ENCODE measurements at regions not wholly inside any gene's neighbourhood (a gene's known extent, or its start where the extent isn't known, plus 50 kb on each side); places are given as distances from the start of the nearest gene placed in this dataset.

- no peak for DNase-seq (ENCODE audit: low spot score)
These were observed 64.6 kb upstream of the PIM1 start for GRCh38 chr6:37105148-37106050.

DNA sequence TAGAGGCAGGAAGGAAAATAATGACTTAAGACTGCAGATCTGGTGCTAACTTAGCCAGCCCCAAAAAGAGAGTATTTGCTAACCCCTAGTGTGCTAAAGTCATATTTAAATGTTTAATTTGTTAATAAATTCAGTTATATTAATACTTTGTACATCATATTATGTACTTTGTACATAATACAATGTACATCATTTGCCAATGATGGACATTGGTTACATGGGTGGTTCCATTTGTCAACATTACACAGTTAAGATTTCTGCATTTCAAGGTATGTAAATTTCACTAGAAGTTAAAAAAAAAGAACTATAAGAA is 63.9 kb upstream of the PIM1 start:
- no peak for DNase-seq (ENCODE audit: low spot score)

DNA sequence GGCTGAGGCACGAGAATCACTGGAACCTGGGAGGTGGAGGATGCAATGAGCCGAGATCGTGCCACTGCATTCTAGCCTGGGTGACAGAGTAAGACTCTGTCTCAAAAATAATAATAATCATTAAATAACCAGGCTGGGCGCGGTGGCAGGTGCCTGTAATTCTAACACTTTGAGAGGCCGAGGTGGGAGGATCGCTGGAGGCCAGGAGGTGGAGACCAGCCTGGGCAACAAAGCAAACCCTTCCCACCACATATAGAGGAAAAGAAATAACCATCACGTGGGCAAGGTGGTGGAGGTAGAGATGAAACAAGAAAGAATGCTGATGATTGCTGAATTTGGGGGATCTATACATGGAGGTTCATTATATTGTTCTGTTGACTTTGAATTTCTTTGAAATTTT is 63.4 kb upstream of the PIM1 start:
- DNase-seq (ENCODE audit: low spot score): no peak

DNA sequence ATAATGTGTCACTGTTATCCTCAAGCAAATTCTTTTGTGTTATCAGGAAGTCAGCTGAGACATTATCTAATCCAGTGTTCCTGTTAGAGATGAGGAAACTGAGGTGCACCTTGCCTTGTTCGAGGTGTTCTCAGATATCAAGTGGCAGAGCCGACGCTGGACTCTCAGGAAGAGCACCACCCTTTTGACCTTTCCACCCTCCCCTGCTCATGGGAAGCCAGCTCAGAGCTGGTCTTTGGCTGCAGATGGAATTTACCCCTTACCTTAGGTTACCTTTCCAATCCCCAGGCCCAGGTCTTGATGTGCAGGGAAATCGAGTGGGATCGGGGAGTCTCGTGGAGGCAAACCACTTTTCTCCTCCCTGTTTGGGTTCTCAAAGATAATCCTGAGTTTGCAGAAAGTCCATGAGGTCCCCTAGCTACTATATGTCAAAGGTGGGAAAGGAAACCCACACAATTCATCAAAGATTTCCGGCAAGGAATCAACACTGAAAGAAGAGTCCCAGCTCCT is 62.9 kb upstream of the PIM1 start:
- no peak for DNase-seq (ENCODE audit: low spot score)

GRCh38 chr6:37109714-37110499 is 60.0 kb upstream of the PIM1 start:
- no peak for DNase-seq (ENCODE audit: low spot score)

DNA sequence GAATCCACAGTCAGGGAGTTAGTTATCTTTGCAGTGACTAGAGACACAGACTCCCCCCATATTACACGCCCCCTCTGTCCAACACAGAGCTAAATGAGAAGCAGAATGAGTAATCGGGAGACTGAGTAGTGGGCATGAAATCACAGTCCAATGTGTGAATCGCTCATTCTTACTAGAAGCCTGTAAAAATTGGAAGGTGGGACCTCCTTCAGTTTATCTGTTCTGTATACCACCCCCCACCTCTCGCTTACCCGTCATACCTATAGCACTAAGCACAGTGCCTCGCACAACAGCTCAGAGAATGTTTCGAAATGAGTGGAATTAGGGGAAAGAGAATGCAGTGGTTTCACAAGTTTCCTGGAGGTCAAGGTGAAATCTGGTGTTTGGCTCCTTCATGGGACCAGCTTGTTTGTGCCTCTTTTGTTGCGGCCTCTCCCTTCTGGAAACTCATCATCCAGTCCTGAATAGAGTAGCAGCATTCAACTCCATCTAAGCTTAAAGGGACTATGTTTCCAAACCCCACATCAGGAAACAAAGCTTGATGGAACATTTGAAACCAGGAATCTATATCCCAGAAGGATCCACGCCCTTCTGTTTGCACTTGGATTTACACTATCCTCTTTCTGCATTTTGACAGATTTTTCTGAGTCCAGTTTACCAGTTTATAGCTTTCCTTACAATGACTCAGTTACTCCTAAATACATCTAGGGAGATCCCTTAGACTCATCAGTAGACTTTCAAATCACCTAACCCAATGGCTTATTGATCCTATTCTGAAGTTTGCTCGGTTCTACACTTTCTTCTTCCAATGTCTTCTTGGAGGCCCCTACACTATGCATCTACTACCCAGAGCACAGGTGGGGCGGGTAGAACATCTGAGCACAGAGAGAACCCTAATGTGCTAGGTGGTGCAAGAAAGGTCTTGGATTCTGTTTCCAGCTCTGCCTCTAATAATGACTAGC is 59.2 kb upstream of the PIM1 start:
- no peak for DNase-seq (ENCODE audit: low spot score)

GRCh38 chr6:37113976-37114375 is 56.0 kb upstream of the PIM1 start:
- DNase-seq (ENCODE audit: low spot score): no peak

- no peak for DNase-seq (ENCODE audit: low spot score)
These were observed 55.3 kb upstream of the PIM1 start for GRCh38 chr6:37114612-37115011.

- DNase-seq (ENCODE audit: low spot score): no peak
These were observed 54.6 kb upstream of the PIM1 start for GRCh38 chr6:37115236-37115895.

DNA sequence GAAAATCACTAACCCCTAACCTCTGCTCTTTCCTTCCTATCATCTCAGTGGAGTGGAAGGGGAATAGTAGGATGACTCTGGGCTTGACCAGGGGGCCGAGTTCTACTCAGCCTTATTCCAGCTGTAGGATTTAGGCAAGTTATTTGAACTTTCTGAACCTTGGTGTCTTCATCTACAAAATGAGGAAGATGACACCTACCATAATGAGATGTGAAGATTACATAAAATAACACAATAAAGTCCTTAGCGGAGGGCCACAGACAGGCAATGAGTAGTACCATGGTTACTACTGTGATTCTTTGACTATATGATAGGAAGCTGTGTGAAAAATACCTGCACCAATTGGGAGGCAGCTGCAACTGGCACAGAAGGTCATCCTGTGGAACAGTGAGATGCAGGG is 53.6 kb upstream of the PIM1 start:
- no peak for DNase-seq (ENCODE audit: low spot score)

DNA sequence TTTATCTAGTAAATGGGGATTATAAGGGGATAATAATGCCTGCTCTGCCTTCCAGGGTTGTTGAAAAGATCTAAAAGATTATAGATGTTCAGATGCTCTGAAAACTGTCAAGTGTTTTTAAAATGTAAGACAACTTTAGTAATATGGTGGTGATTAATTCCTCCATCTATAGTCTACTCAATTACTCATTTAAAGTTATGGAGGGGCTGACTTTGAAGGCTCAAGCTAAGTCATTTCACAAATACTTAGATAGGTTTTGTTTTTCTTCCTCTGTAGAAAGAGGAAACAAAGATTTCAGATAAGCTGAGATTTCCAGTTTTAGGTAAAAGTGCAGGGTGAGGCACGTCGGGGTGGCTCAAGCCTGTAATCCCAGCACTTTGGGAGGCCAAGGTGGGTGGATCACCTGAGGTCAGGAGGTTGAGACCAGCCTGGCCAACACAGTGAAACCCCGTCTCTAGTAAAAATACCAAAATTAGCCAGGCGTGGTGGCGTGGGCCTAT is 50.5 kb upstream of the PIM1 start:
- DNase-seq (ENCODE audit: low spot score): no peak

Measured in D341Med (cell line).